CD1c-positive myeloid dendritic cell (primary cell): ENCODE measurements at regions not wholly inside any gene's neighbourhood (a gene's known extent, or its start where the extent isn't known, plus 50 kb on each side); places are given as distances from the start of the nearest gene placed in this dataset.

Source experiments
- DNase-seq: peaks from one replicate; pipeline ENCODE4 v3.0.0-alpha.2; 2016; ENCODE audit errors: extremely low spot score

GRCh38 chr18:68525091-68525490, 189.8 kb downstream of the TMX3 start:
- no peak for DNase-seq

GRCh38 chr18:68520406-68521075, 194.4 kb downstream of the TMX3 start:
- DNase-seq = no peak

GRCh38 chr18:68519336-68519735, 195.6 kb downstream of the TMX3 start:
- DNase-seq = no peak

- DNase-seq = no peak
These were observed 205.0 kb downstream of the TMX3 start for GRCh38 chr18:68509902-68510301.

- DNase-seq = no peak
These were observed 207.1 kb downstream of the TMX3 start for GRCh38 chr18:68507781-68508180.

GRCh38 chr18:68505178-68505574, 209.7 kb downstream of the TMX3 start:
- DNase-seq = no peak

- no peak for DNase-seq
These were observed 210.3 kb downstream of the TMX3 start for GRCh38 chr18:68504441-68505177.

GRCh38 chr18:68500556-68500955, 214.4 kb downstream of the TMX3 start:
- no peak for DNase-seq

GRCh38 chr18:68499141-68499540, 215.8 kb downstream of the TMX3 start:
- no peak for DNase-seq

- DNase-seq = no peak
These were observed 216.3 kb downstream of the TMX3 start for GRCh38 chr18:68498636-68499035.

- no peak for DNase-seq
These were observed 216.7 kb downstream of the TMX3 start for GRCh38 chr18:68498185-68498584.

- DNase-seq = no peak
These were observed 219.9 kb downstream of the TMX3 start for GRCh38 chr18:68494802-68495581.

GRCh38 chr18:68489013-68489792, 225.7 kb downstream of the TMX3 start:
- no peak for DNase-seq

- DNase-seq = no peak
These were observed 230.7 kb downstream of the TMX3 start for GRCh38 chr18:68484241-68484640.

- no peak for DNase-seq
These were observed 232.1 kb downstream of the TMX3 start for GRCh38 chr18:68482815-68483214.

GRCh38 chr18:68480196-68480595, 234.7 kb downstream of the TMX3 start:
- no peak for DNase-seq

- DNase-seq = no peak
These were observed 236.7 kb downstream of the TMX3 start for GRCh38 chr18:68478246-68478645.

GRCh38 chr18:68475883-68476282, 239.0 kb downstream of the TMX3 start:
- DNase-seq = no peak

- DNase-seq = no peak
These were observed 242.1 kb downstream of the TMX3 start for GRCh38 chr18:68472701-68473295.

- DNase-seq = no peak
These were observed 245.8 kb downstream of the TMX3 start for GRCh38 chr18:68469049-68469625.

- no peak for DNase-seq
These were observed 247.0 kb downstream of the TMX3 start for GRCh38 chr18:68467957-68468356.
